ENCODE measurements at regions not wholly inside any gene's neighbourhood (a gene's known extent, or its start where the extent isn't known, plus 50 kb on each side); places are given as distances from the start of the nearest gene placed in this dataset.

DNA sequence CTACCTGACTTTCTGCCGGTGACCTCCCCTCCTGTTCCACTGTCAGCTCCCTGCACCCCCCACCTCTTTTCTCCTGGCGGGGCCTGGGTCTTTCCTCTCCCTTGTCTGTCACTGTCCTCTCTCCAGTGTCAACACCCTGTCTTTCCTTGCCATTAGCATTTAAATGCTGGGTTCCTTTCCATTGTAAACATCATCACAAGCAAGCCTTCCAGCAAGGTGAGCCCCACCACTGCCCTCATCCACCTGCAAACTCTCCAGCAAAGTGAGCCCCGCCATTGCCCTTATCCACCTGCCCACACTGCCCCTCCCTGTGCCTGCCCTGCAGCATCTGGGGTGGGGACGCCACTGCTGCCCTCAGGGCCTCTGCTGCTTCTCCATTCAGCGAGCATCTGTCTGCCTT is 195.0 kb downstream of the ENGASE start:
- TF ChIP-seq, protein P1, sequence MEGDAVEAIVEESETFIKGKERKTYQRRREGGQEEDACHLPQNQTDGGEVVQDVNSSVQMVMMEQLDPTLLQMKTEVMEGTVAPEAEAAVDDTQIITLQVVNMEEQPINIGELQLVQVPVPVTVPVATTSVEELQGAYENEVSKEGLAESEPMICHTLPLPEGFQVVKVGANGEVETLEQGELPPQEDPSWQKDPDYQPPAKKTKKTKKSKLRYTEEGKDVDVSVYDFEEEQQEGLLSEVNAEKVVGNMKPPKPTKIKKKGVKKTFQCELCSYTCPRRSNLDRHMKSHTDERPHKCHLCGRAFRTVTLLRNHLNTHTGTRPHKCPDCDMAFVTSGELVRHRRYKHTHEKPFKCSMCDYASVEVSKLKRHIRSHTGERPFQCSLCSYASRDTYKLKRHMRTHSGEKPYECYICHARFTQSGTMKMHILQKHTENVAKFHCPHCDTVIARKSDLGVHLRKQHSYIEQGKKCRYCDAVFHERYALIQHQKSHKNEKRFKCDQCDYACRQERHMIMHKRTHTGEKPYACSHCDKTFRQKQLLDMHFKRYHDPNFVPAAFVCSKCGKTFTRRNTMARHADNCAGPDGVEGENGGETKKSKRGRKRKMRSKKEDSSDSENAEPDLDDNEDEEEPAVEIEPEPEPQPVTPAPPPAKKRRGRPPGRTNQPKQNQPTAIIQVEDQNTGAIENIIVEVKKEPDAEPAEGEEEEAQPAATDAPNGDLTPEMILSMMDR (IDR thresholded peaks at IDR 0.05): no peak
- TF ChIP-seq EP300 (IDR thresholded peaks at IDR 0.05): no peak

All from tibial nerve (tissue), 4 donors.